Parathyroid adenoma (tissue), 2 donors: ENCODE measurements at regions not wholly inside any gene's neighbourhood (a gene's known extent, or its start where the extent isn't known, plus 50 kb on each side); places are given as distances from the start of the nearest gene placed in this dataset.

Experiments used
- H2AFZ ChIP-seq: fragments of 300-600 bp; sonication (generic); one replicate; pipeline ENCODE4 v1.7.0; 2017; ENCODE audit warnings: antibody characterized with exemption, mild to moderate bottlenecking
- H3K27ac ChIP-seq: fragments of 300-600 bp; sonication (generic); one replicate; pipeline ENCODE4 v1.7.0; 2017
- H3K27me3 ChIP-seq: fragments of 300-600 bp; sonication (generic); one replicate; pipeline ENCODE4 v1.7.0; 2017; ENCODE audit warnings: low read length; ENCODE audit not compliant: control insufficient read depth, insufficient read depth
- H3K36me3 ChIP-seq: fragments of 300-600 bp; sonication (generic); one replicate; pipeline ENCODE4 v1.7.0; 2017; ENCODE audit warnings: low read length; ENCODE audit not compliant: control insufficient read depth, insufficient read depth
- H3K4me1 ChIP-seq: fragments of 300-600 bp; sonication (generic); one replicate; pipeline ENCODE4 v1.7.0; 2017; ENCODE audit warnings: control low read depth
- H3K4me2 ChIP-seq: fragments of 300-600 bp; sonication (generic); one replicate; pipeline ENCODE4 v1.7.0; 2017; ENCODE audit warnings: low read length
- H3K4me3 ChIP-seq: fragments of 300-600 bp; sonication (generic); one replicate; pipeline ENCODE4 v1.7.0; 2017; ENCODE audit warnings: low read depth, low read length
- H3K79me2 ChIP-seq: fragments of 300-600 bp; sonication (generic); one replicate; pipeline ENCODE4 v1.7.0; 2017; ENCODE audit warnings: control low read depth
- H3K9ac ChIP-seq: fragments of 300-600 bp; sonication (generic); one replicate; pipeline ENCODE4 v1.7.0; 2017; ENCODE audit warnings: mild to moderate bottlenecking
- H3K9me3 ChIP-seq: fragments of 300-600 bp; sonication (generic); one replicate; pipeline ENCODE4 v1.7.0; 2017; ENCODE audit warnings: low read length; ENCODE audit not compliant: control insufficient read depth
- CTCF ChIP-seq: fragments of 300-600 bp; sonication (generic); IDR thresholded peaks from one replicate; pipeline ENCODE4 v1.7.0; 2017; ENCODE audit warnings: antibody characterized with exemption, mild to moderate bottlenecking
- donor health status: primary hyperparathyroidism.

- TF ChIP-seq CTCF: no peak
- Histone ChIP-seq H3K9ac (no peak overlapping the region), H3K27ac (no peak overlapping the region), H3K27me3 (no peaks in the 10 kb centered on the region), H3K4me1 (no peaks in the 10 kb centered on the region), H3K79me2 (no peaks in the 10 kb centered on the region), H3K4me3 (no peak overlapping the region), H3K4me2 (no peak overlapping the region), H3K9me3 (no peaks in the 10 kb centered on the region), H3K36me3 (no peaks in the 10 kb centered on the region), H2AFZ (no peak overlapping the region)
Measured at GRCh38 chr4:148589182-148589581, 147.0 kb upstream of the NR3C2 start.

- Histone ChIP-seq H3K4me3 (no peak overlapping the region), H3K36me3 (no peaks in the 10 kb centered on the region), H3K4me1 (no peaks in the 10 kb centered on the region), H3K9me3 (no peaks in the 10 kb centered on the region), H3K79me2 (no peaks in the 10 kb centered on the region), H3K4me2 (no peak overlapping the region), H3K27me3 (no peaks in the 10 kb centered on the region), H3K27ac (no peak overlapping the region), H3K9ac (no peak overlapping the region), H2AFZ (no peak overlapping the region)
- no peak for TF ChIP-seq CTCF
Measured at GRCh38 chr4:148575577-148575976, 133.4 kb upstream of the NR3C2 start.

- TF ChIP-seq CTCF: no peak
- Histone ChIP-seq H3K36me3 (no peaks in the 10 kb centered on the region), H2AFZ (no peak overlapping the region), H3K9me3 (no peaks in the 10 kb centered on the region), H3K27me3 (no peaks in the 10 kb centered on the region), H3K4me2 (no peak overlapping the region), H3K9ac (no peak overlapping the region), H3K4me1 (no peaks in the 10 kb centered on the region), H3K27ac (no peak overlapping the region), H3K79me2 (no peaks in the 10 kb centered on the region), H3K4me3 (no peak overlapping the region)
Measured at GRCh38 chr4:148574911-148575310, 132.7 kb upstream of the NR3C2 start.

- H3K9me3 ChIP-seq: no peaks in the 10 kb centered on the region
- H3K27me3 ChIP-seq: no peaks in the 10 kb centered on the region
- H3K4me1 ChIP-seq: no peaks in the 10 kb centered on the region
- no peak overlapping the region for H3K4me2 ChIP-seq
- H3K9ac ChIP-seq: no peak overlapping the region
- TF ChIP-seq CTCF: no peak
- H3K36me3 ChIP-seq: no peaks in the 10 kb centered on the region
- H3K79me2 ChIP-seq: no peaks in the 10 kb centered on the region
- no peak overlapping the region for H2AFZ ChIP-seq
- no peak overlapping the region for H3K27ac ChIP-seq
- H3K4me3 ChIP-seq: no peak overlapping the region
Measured at GRCh38 chr4:148574502-148574901, 132.3 kb upstream of the NR3C2 start.

GRCh38 chr4:148574066-148574465 lies 131.9 kb upstream of the NR3C2 start:
- Histone ChIP-seq H3K79me2 (no peaks in the 10 kb centered on the region), H3K4me3 (no peak overlapping the region), H3K4me2 (no peak overlapping the region), H3K36me3 (no peaks in the 10 kb centered on the region), H3K27ac (no peak overlapping the region), H3K9me3 (no peaks in the 10 kb centered on the region), H2AFZ (no peak overlapping the region), H3K27me3 (no peaks in the 10 kb centered on the region), H3K4me1 (no peaks in the 10 kb centered on the region), H3K9ac (no peak overlapping the region)
- no peak for TF ChIP-seq CTCF
